Stimulated activated CD4-positive, alpha-beta T cell treated with anti-CD3 and anti-CD28 coated beads, Interleukin-1b, Interleukin-23, amount 100 ng/mL, for 1 hour (primary cell): ENCODE measurements at regions not wholly inside any gene's neighbourhood (a gene's known extent, or its start where the extent isn't known, plus 50 kb on each side); places are given as distances from the start of the nearest gene placed in this dataset.

ENCODE experiments used
- DNase-seq, 2 donors: peaks; one replicate each; pipeline ENCODE4 v3.0.0-alpha.2; 2020; ENCODE audit warnings: low read depth in 2 of 2

GRCh38 chr18:46265196-46266156 lies 161.3 kb downstream of the HAUS1 start:
- DNase-seq, result no peak

- DNase-seq, result no peak
Measured at GRCh38 chr18:46266473-46266872, 162.3 kb downstream of the HAUS1 start.

GRCh38 chr18:46268671-46269070 lies 164.5 kb downstream of the HAUS1 start:
- no peak for DNase-seq

GRCh38 chr18:46269275-46269674 lies 165.1 kb downstream of the HAUS1 start:
- DNase-seq, result no peak

GRCh38 chr18:46271488-46271887 lies 167.3 kb downstream of the HAUS1 start:
- DNase-seq, result no peak

GRCh38 chr18:46273861-46274260 lies 169.7 kb downstream of the HAUS1 start:
- DNase-seq, result no peak

- DNase-seq, result no peak
Measured at GRCh38 chr18:46274266-46274665, 170.1 kb downstream of the HAUS1 start.

GRCh38 chr18:46275370-46275769 lies 171.2 kb downstream of the HAUS1 start:
- no peak for DNase-seq

GRCh38 chr18:46276748-46277147 lies 172.6 kb downstream of the HAUS1 start:
- DNase-seq, result no peak

- no peak for DNase-seq
Measured at GRCh38 chr18:46278481-46279465, 174.6 kb downstream of the HAUS1 start.

- no peak for DNase-seq
Measured at GRCh38 chr18:46279673-46280072, 175.5 kb downstream of the HAUS1 start.

GRCh38 chr18:46281185-46282176 lies 177.3 kb downstream of the HAUS1 start:
- peak in 1 of 2 donors; percentile 23 for DNase-seq

- DNase-seq, result no peak
Measured at GRCh38 chr18:46282177-46282570, 178.0 kb downstream of the HAUS1 start.

- DNase-seq, result no peak
Measured at GRCh38 chr18:46282646-46283045, 178.5 kb downstream of the HAUS1 start.

GRCh38 chr18:46283268-46283667 lies 179.1 kb downstream of the HAUS1 start:
- DNase-seq, result no peak

- DNase-seq, result no peak
Measured at GRCh38 chr18:46283895-46284295, 179.7 kb downstream of the HAUS1 start.

- DNase-seq, result no peak
Measured at GRCh38 chr18:46289463-46289862, 185.3 kb downstream of the HAUS1 start.

GRCh38 chr18:46289931-46290330 lies 185.7 kb downstream of the HAUS1 start:
- no peak for DNase-seq

GRCh38 chr18:46290440-46291020 lies 186.3 kb downstream of the HAUS1 start:
- DNase-seq, result no peak

GRCh38 chr18:46291149-46291548 lies 187.0 kb downstream of the HAUS1 start:
- DNase-seq, result no peak

- no peak for DNase-seq
Measured at GRCh38 chr18:46293742-46294181, 189.6 kb downstream of the HAUS1 start.
